ENCODE measurements at regions not wholly inside any gene's neighbourhood (a gene's known extent, or its start where the extent isn't known, plus 50 kb on each side); places are given as distances from the start of the nearest gene placed in this dataset.
"Not testable (repeated sequence)": the region's sequence is repeated elsewhere in the genome, so short reads cannot be mapped to it uniquely, and the experiment has no call there.

DNA sequence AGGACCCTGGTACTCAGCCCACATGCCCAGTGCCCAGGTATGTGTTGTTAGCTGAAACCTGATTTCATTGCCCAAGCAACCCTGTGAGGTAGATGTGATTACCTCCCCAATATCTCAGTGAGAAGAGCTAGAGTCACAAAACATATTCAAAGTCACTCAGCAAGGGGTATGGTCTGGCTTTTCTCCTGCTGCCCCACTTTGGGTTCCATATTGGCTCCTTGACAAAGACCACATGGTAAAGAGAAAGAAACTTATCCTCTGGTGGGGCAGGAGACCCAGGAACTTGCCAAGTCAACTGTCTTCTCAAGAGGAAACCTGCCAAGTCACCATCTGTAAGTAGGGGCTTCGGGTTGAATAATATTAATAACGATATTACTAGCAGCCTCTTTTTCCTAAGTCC is 148.3 kb upstream of the LMCD1 start:
- no peaks in the 10 kb centered on the region for H3K9me3 ChIP-seq (ENCODE audit: insufficient read depth, low read depth, low read length)
- H3K4me1 ChIP-seq (ENCODE audit: insufficient read depth, low read length) = 0 out of 2 replicates have a peak, but pooled peaks cover 4% of the 10 kb centered on the region
- H3K36me3 ChIP-seq (ENCODE audit: insufficient read depth, low read length) = no peaks in the 10 kb centered on the region
- no peak overlapping the region for H3K27ac ChIP-seq (ENCODE audit: low read depth, low read length)
- 100% methylated on average over 2 of the region's 2 CpGs for WGBS
- no peak overlapping the region for H3K4me3 ChIP-seq (ENCODE audit: low read length)
- H3K27me3 ChIP-seq (ENCODE audit: insufficient read depth, low read length) = no peaks in the 10 kb centered on the region
- no peak overlapping the region for H3K9ac ChIP-seq (ENCODE audit: low read depth, low read length)

DNA sequence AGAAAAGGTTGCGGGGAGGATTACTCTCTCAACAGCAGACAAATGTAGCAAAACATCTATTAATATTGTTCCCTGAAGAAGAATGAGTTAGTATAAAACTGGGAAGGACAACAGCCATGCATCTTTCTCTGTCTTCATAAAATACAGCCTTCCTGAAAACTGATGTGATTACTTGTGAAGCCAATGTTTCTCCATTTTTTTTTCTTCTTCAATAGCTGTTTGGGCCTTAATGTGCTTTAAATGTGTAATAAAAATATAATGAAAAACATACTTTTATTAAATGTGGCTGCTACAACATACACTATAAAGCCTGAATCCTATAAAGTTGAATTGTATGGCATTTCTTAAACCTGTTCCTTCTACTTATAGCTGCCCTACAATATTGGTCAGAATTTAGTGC is 146.3 kb upstream of the LMCD1 start:
- H3K9ac ChIP-seq (ENCODE audit: low read depth, low read length) = no peak overlapping the region
- no peaks in the 10 kb centered on the region for H3K27me3 ChIP-seq (ENCODE audit: insufficient read depth, low read length)
- WGBS = no CpG with 5 or more reads among the region's 1 CpG
- no peaks in the 10 kb centered on the region for H3K36me3 ChIP-seq (ENCODE audit: insufficient read depth, low read length)
- H3K9me3 ChIP-seq (ENCODE audit: insufficient read depth, low read depth, low read length) = no peaks in the 10 kb centered on the region
- no peak overlapping the region for H3K4me3 ChIP-seq (ENCODE audit: low read length)
- 0 out of 2 replicates have a peak, but pooled peaks cover 4% of the 10 kb centered on the region for H3K4me1 ChIP-seq (ENCODE audit: insufficient read depth, low read length)
- no peak overlapping the region for H3K27ac ChIP-seq (ENCODE audit: low read depth, low read length)

DNA sequence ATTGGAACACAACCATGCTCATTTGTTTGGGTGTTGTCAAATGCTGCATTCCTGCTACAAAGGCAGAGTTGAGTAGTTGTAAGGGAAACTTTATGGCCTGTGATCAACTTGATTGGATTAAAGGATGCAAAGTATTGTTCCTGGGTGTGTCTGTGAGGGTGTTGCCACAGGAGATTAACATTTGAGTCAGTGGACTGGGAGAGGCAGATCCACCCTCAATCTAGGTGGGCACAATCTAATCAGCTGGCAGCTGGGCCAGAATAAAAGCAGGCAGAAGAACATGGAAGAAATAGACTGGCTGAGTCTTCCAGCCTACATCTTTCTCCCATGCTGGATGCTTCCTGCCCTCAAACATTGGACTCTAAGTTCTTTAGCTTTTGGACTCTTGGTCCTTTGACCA is 145.6 kb upstream of the LMCD1 start:
- H3K36me3 ChIP-seq (ENCODE audit: insufficient read depth, low read length); H3K27me3 ChIP-seq (ENCODE audit: insufficient read depth, low read length); H3K4me1 ChIP-seq (ENCODE audit: insufficient read depth, low read length); H3K9me3 ChIP-seq (ENCODE audit: insufficient read depth, low read depth, low read length); H3K27ac ChIP-seq (ENCODE audit: low read depth, low read length); H3K4me3 ChIP-seq (ENCODE audit: low read length); H3K9ac ChIP-seq (ENCODE audit: low read depth, low read length): not testable (repeated sequence)

DNA sequence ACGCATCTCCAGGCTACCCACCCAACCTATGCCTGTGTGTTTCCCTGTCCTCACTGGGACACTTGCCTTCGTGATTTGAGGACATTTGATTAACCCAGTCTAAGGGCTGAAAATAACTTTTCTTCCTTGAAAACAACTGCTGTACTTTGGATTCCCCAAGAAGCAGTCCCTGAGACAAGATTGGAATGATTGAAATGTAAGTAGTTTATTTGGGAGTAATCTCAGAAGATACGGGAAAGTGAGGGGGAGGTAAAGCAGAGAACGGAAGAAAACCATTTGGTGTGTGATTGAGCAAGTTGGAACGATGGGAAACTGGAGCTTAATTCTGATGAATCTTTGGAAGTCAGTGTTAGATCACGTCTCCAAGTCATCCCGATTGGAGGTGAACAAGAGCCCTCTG is 143.8 kb upstream of the LMCD1 start:
- 0 out of 2 replicates have a peak, but pooled peaks cover 4% of the 10 kb centered on the region for H3K4me1 ChIP-seq (ENCODE audit: insufficient read depth, low read length)
- H3K36me3 ChIP-seq (ENCODE audit: insufficient read depth, low read length) = no peaks in the 10 kb centered on the region
- no peaks in the 10 kb centered on the region for H3K9me3 ChIP-seq (ENCODE audit: insufficient read depth, low read depth, low read length)
- H3K27me3 ChIP-seq (ENCODE audit: insufficient read depth, low read length) = no peaks in the 10 kb centered on the region
- H3K4me3 ChIP-seq (ENCODE audit: low read length) = no peak overlapping the region
- no peak overlapping the region for H3K9ac ChIP-seq (ENCODE audit: low read depth, low read length)
- no peak overlapping the region for H3K27ac ChIP-seq (ENCODE audit: low read depth, low read length)
- 95% methylated on average over 7 of the region's 7 CpGs for WGBS

DNA sequence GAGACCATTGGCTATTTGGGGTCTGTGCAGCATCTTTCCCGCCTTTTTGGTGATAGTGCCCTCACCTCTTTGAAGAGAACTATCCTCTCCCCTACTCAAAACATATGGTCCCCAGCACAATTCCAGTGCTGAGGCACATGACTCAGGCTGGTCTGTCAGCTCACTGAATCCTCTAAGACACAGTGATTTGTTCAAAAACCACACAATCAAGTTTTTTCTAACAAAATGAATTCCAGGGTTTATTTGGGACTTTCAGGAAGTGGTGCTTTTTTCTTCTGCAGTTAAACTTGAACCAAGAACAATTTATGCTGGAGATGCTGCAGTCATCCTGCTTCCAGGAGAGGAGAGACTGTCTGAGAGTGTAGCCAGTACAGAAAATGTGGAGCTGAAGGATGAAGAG is 142.5 kb upstream of the LMCD1 start:
- H3K27ac ChIP-seq (ENCODE audit: low read depth, low read length) = no peak overlapping the region
- H3K36me3 ChIP-seq (ENCODE audit: insufficient read depth, low read length) = no peaks in the 10 kb centered on the region
- WGBS = 92% methylated on average over 1 of the region's 1 CpG
- no peak overlapping the region for H3K9ac ChIP-seq (ENCODE audit: low read depth, low read length)
- no peak overlapping the region for H3K4me3 ChIP-seq (ENCODE audit: low read length)
- H3K27me3 ChIP-seq (ENCODE audit: insufficient read depth, low read length) = no peaks in the 10 kb centered on the region
- H3K9me3 ChIP-seq (ENCODE audit: insufficient read depth, low read depth, low read length) = no peaks in the 10 kb centered on the region
- 0 out of 2 replicates have a peak, but pooled peaks cover 4% of the 10 kb centered on the region for H3K4me1 ChIP-seq (ENCODE audit: insufficient read depth, low read length)

DNA sequence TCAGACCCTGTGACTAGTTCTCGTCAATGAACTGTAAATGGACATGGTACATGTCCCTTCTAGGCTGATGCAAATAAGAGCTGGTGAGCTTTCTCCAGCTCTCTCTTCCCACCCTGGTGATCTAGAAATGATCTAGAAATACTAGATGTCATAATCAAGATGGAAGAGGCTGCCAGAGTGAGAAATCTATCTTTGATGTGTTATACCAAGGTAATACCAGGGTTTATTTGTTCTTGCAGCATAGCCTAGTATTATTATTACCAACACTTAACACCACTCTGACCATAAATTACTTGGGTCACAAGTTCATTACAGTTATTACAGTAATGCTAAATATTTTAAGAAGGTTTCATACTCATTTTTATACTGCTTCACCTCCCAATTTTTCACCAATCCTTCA is 138.4 kb upstream of the LMCD1 start:
- Histone ChIP-seq H3K9me3 (ENCODE audit: insufficient read depth, low read depth, low read length) (no peaks in the 10 kb centered on the region), H3K27me3 (ENCODE audit: insufficient read depth, low read length) (no peaks in the 10 kb centered on the region), H3K4me1 (ENCODE audit: insufficient read depth, low read length) (0 out of 2 replicates have a peak, but pooled peaks cover 3% of the 10 kb centered on the region), H3K4me3 (ENCODE audit: low read length) (no peak overlapping the region), H3K36me3 (ENCODE audit: insufficient read depth, low read length) (no peaks in the 10 kb centered on the region), H3K9ac (ENCODE audit: low read depth, low read length) (no peak overlapping the region), H3K27ac (ENCODE audit: low read depth, low read length) (no peak overlapping the region)
- WGBS = 95% methylated on average over 1 of the region's 1 CpG

DNA sequence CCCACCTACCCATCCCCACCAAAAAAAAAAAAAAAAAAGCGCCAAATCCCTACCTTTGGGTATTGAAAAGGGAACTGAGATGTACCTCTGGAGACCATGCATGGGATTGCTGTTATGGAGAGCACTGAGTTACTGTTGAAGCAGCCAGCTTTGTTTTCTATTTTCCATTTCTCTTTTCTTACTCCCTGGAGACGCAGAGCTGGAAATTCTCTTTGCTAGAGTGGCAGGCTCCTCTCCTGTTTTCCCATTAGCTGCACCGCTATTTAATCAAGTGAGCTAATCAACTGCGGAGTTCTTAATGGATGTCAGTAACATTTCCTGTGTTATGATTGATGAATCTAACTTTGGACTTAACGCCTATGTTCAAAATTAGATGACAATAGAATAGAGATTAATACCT is 136.1 kb upstream of the LMCD1 start:
- no peak overlapping the region for H3K27ac ChIP-seq (ENCODE audit: low read depth, low read length)

DNA sequence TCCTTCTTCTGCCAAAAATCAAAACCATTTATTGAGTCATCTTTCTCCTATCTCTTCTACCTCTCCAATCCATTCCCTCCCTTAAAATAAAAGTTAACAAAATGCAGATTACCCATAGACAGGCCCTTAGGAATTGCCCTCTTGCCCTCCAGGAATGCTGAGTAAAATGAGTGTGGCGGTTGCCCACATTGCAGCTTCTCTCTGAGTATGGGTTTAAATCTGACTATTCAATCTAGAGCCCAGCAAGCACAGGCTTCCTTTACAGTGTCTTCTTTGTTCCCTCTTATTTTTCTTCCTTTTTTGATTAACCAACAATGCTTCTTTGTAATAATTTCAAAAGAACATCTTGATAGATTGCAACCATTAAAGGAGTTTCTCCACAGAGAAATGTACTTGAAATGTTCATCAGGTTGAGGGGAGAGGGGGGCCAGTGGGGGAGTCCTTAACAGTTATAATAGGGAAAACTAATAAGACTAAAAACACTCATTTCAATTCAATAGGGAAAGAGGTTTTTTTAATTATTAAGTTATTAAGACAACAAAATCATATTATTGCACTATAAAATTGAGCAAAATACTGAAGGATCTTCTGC is 135.3 kb upstream of the LMCD1 start:
- WGBS = 100% methylated on average over 1 of the region's 1 CpG
- Histone ChIP-seq H3K27ac (ENCODE audit: low read depth, low read length) (no peak overlapping the region), H3K9ac (ENCODE audit: low read depth, low read length) (no peak overlapping the region), H3K4me1 (ENCODE audit: insufficient read depth, low read length) (0 out of 2 replicates have a peak, but pooled peaks cover 3% of the 10 kb centered on the region), H3K27me3 (ENCODE audit: insufficient read depth, low read length) (no peaks in the 10 kb centered on the region), H3K4me3 (ENCODE audit: low read length) (no peak overlapping the region), H3K9me3 (ENCODE audit: insufficient read depth, low read depth, low read length) (no peaks in the 10 kb centered on the region), H3K36me3 (ENCODE audit: insufficient read depth, low read length) (no peaks in the 10 kb centered on the region)

More for the DNA sequence above, 136.1 kb upstream of the LMCD1 start:
- H3K4me3 ChIP-seq (ENCODE audit: low read length) = no peak overlapping the region
- no peaks in the 10 kb centered on the region for H3K27me3 ChIP-seq (ENCODE audit: insufficient read depth, low read length)
- H3K9ac ChIP-seq (ENCODE audit: low read depth, low read length) = no peak overlapping the region
- H3K9me3 ChIP-seq (ENCODE audit: insufficient read depth, low read depth, low read length) = no peaks in the 10 kb centered on the region
- WGBS = 92% methylated on average over 5 of the region's 5 CpGs
- no peaks in the 10 kb centered on the region for H3K36me3 ChIP-seq (ENCODE audit: insufficient read depth, low read length)
- 0 out of 2 replicates have a peak, but pooled peaks cover 3% of the 10 kb centered on the region for H3K4me1 ChIP-seq (ENCODE audit: insufficient read depth, low read length)

DNA sequence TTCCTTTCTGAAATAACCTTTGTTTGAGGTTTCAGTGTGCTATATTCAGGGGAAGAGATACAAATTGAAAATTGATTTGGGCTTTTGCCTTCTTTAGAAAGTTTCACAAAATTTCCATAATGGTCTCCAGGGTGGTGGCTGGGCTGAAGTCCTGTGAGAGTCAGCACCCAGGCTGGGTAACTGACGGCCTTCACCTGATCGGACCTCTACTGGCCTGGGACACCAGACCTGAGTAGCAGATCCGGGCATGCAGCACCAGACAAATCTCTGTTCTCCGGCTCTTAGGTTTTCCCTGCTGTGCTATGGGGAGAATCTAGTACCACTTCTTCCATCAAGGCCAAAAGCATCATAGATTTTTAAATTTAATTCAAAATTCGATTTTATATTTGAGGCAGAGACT is 133.0 kb upstream of the LMCD1 start:
- H3K9me3 ChIP-seq (ENCODE audit: insufficient read depth, low read depth, low read length) = no peaks in the 10 kb centered on the region
- no peak overlapping the region for H3K4me3 ChIP-seq (ENCODE audit: low read length)
- WGBS = 93% methylated on average over 5 of the region's 5 CpGs
- H3K27ac ChIP-seq (ENCODE audit: low read depth, low read length) = no peak overlapping the region
- H3K9ac ChIP-seq (ENCODE audit: low read depth, low read length) = no peak overlapping the region
- H3K27me3 ChIP-seq (ENCODE audit: insufficient read depth, low read length) = no peaks in the 10 kb centered on the region
- no peaks in the 10 kb centered on the region for H3K36me3 ChIP-seq (ENCODE audit: insufficient read depth, low read length)
- H3K4me1 ChIP-seq (ENCODE audit: insufficient read depth, low read length) = peaks cover 3% of the 10 kb centered on the region; the same call in 1 of the 2 replicates

DNA sequence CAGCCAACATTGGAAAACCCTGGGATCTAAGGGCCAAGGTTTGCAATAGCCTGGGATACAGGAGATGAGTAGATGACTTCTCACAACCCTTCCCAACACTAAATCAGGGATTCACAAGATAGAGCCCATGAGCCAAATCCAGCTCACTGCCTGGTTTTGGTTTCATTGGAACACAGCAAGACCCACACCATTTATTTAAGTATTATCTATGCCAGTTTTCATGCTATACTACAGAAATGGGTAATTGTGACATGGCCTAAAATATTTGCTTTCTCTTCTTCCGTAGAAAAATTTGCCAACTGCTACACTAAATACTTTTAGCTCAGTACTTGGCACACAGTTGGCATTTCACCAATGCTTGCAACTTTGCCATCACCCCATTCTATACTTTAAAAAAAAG is 132.0 kb upstream of the LMCD1 start:
- no peak overlapping the region for H3K27ac ChIP-seq (ENCODE audit: low read depth, low read length)
- H3K4me1 ChIP-seq (ENCODE audit: insufficient read depth, low read length) = peaks cover 3% of the 10 kb centered on the region; the same call in 1 of the 2 replicates
- no peak overlapping the region for H3K4me3 ChIP-seq (ENCODE audit: low read length)
- no peak overlapping the region for H3K9ac ChIP-seq (ENCODE audit: low read depth, low read length)
- no peaks in the 10 kb centered on the region for H3K9me3 ChIP-seq (ENCODE audit: insufficient read depth, low read depth, low read length)
- no peaks in the 10 kb centered on the region for H3K36me3 ChIP-seq (ENCODE audit: insufficient read depth, low read length)
- WGBS = 91% methylated on average over 1 of the region's 1 CpG
- H3K27me3 ChIP-seq (ENCODE audit: insufficient read depth, low read length) = no peaks in the 10 kb centered on the region

DNA sequence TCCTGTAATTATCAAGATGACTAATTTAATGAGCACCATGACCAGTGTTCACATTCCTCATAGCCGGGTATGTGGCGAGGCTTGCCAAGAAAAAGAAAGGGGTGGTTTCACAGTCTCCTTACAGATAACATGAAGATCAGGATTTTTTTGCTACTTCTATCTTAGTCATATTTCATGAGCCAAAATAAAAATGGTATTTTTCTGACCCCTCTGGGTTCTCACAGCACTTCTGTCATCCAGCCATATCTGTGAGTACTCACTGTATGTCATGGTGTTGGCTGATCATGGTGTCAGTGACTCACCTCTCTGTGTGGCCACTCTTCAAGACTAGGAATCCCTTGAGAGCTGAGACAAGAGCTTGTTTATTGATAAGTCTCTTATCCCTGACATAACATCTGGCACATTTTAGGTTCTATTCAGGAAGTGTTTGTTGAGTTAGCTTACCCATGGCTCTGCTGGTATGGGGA is 130.5 kb upstream of the LMCD1 start:
- 100% methylated on average over 2 of the region's 2 CpGs for WGBS
- no peak overlapping the region for H3K27ac ChIP-seq (ENCODE audit: low read depth, low read length)
- no peaks in the 10 kb centered on the region for H3K27me3 ChIP-seq (ENCODE audit: insufficient read depth, low read length)
- H3K9me3 ChIP-seq (ENCODE audit: insufficient read depth, low read depth, low read length) = no peaks in the 10 kb centered on the region
- no peak overlapping the region for H3K9ac ChIP-seq (ENCODE audit: low read depth, low read length)
- H3K4me3 ChIP-seq (ENCODE audit: low read length) = no peak overlapping the region
- H3K36me3 ChIP-seq (ENCODE audit: insufficient read depth, low read length) = no peaks in the 10 kb centered on the region
- no peaks in the 10 kb centered on the region; the same call in 1 of the 2 replicates for H3K4me1 ChIP-seq (ENCODE audit: insufficient read depth, low read length)

All from HUES64 (cell line).